Coronary artery (tissue), 2 donors: ENCODE measurements at regions not wholly inside any gene's neighbourhood (a gene's known extent, or its start where the extent isn't known, plus 50 kb on each side); places are given as distances from the start of the nearest gene placed in this dataset.
"Not testable (repeated sequence)": the region's sequence is repeated elsewhere in the genome, so short reads cannot be mapped to it uniquely, and the experiment has no call there.

ENCODE experiments used
- DNase-seq: peaks from one replicate; pipeline ENCODE4 v3.0.0-alpha.2; 2017; ENCODE audit warnings: low spot score
- H3K27ac ChIP-seq, 2 donors: fragments of 200-600 bp; sonication (generic); one replicate each; pipeline ENCODE4 v1.5.1; 2016 to 2019
- H3K4me3 ChIP-seq: fragments of 200-600 bp; sonication (generic); 2 replicates; pipeline ENCODE4 v1.5.1; 2016; ENCODE audit warnings: mild to moderate bottlenecking, moderate library complexity
- TF ChIP-seq, protein P1 (sequence below): fragments of 200-600 bp; sonication (generic); IDR thresholded peaks from one replicate; pipeline ENCODE4 v1.5.1; 2019; ENCODE audit warnings: antibody characterized with exemption

- TF ChIP-seq, protein P1, sequence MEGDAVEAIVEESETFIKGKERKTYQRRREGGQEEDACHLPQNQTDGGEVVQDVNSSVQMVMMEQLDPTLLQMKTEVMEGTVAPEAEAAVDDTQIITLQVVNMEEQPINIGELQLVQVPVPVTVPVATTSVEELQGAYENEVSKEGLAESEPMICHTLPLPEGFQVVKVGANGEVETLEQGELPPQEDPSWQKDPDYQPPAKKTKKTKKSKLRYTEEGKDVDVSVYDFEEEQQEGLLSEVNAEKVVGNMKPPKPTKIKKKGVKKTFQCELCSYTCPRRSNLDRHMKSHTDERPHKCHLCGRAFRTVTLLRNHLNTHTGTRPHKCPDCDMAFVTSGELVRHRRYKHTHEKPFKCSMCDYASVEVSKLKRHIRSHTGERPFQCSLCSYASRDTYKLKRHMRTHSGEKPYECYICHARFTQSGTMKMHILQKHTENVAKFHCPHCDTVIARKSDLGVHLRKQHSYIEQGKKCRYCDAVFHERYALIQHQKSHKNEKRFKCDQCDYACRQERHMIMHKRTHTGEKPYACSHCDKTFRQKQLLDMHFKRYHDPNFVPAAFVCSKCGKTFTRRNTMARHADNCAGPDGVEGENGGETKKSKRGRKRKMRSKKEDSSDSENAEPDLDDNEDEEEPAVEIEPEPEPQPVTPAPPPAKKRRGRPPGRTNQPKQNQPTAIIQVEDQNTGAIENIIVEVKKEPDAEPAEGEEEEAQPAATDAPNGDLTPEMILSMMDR = no peak
- no peak overlapping the region for H3K27ac ChIP-seq
- no peak overlapping the region for H3K4me3 ChIP-seq
- no peak for DNase-seq
Measured at GRCh38 chr16:65263896-65264295, 142.0 kb upstream of the CDH11 start.

DNA sequence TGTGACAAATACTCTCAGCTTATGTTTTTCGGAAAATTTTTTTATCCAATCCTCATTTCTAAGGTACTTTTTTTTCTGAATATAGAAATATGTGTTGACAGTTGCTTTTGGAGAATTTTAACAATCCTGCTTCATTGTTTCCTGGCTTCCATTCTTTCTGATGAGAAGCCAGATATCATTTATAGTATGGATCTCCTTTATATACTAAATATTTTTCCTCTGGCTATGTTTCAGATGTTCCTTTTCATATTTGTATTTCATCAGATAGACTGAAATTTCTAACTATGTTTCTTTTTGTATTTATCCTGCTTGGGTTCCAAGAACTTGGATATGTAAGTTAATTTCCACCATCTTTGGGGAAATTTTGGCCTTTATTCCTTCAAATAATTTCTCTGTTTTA, 138.9 kb upstream of the CDH11 start:
- no peak for DNase-seq
- TF ChIP-seq, protein P1 = no peak
- no peak overlapping the region for H3K4me3 ChIP-seq
- no peak overlapping the region for H3K27ac ChIP-seq

DNA sequence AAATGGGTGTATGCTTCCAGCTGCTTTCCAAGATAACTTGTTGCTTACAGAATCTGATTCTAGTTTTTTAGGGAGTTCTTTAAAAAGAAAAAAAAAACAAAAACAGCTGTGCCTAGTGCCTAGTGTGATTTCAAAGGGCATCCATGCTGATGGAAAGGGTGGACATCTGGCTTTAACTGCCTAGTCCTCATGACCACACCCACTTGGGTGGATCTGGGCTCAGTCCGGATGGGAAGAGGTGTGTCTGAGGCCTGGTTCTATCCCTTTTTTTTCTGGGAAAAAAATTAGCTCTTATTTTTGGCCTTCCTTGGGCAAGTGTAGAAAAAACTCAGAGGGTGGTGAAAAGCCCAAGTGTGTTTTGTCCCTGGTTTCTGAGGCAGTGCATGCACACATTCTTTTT, 132.3 kb upstream of the CDH11 start:
- no peak overlapping the region for H3K4me3 ChIP-seq
- H3K27ac ChIP-seq = no peak overlapping the region
- no peak for DNase-seq
- TF ChIP-seq, protein P1 = no peak

- TF ChIP-seq, protein P1 = no peak
- H3K27ac ChIP-seq = peak overlapping the region; percentile 56 to 78
- peak overlapping the region; percentile 19 for H3K4me3 ChIP-seq
- peak; percentile 87 for DNase-seq
Measured at GRCh38 chr16:65249768-65250167, 127.9 kb upstream of the CDH11 start.

- TF ChIP-seq, protein P1 = no peak
- Histone ChIP-seq H3K27ac (no peak overlapping the region), H3K4me3 (no peak overlapping the region)
- DNase-seq = no peak
Measured at GRCh38 chr16:65244787-65245186, 122.9 kb upstream of the CDH11 start.

- no peak for DNase-seq
- H3K4me3 ChIP-seq = no peak overlapping the region
- H3K27ac ChIP-seq = no peak overlapping the region
- TF ChIP-seq, protein P1 = no peak
Measured at GRCh38 chr16:65235339-65236177, 113.7 kb upstream of the CDH11 start.

DNA sequence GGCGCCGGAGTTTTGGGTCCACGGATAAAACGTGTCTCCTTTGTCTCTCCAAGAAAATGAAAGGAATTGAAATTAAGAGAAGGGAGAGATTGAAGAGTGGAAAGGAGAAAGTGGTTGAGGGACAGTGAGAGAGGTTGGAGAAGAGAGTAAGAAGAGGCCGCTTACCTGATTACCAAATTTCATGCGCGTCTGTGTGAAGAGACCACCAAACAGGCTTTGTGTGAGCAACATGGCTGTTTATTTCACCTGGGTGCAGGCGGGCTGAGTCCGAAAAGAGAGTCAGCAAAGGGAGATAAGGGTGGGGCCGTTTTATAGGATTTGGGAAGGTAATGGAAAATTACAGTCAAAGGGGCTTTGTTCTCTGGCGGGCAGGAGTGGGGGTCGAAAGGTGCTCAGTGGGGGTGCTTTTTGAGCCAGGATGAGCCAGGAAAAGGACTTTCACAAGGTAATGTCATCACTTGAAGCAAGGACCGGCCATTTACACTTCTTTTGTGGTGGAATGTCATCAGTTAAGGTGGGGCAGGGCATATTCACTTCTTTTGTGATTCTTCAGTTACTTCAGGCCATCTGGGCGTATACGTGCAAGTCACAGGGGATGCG, 113.0 kb upstream of the CDH11 start:
- not testable (repeated sequence) for H3K4me3 ChIP-seq, H3K27ac ChIP-seq, DNase-seq
